CD4-positive, alpha-beta T cell treated with Interferon alpha-2 for 1 hour (primary cell): ENCODE measurements at regions not wholly inside any gene's neighbourhood (a gene's known extent, or its start where the extent isn't known, plus 50 kb on each side); places are given as distances from the start of the nearest gene placed in this dataset.
"Not testable (repeated sequence)": the region's sequence is repeated elsewhere in the genome, so short reads cannot be mapped to it uniquely, and the experiment has no call there.

ENCODE experiments used
- DNase-seq, 2 donors: peaks; one replicate each; pipeline ENCODE4 v3.0.0-alpha.2; 2020 to 2022

- not testable (repeated sequence) for DNase-seq
Measured at GRCh38 chr18:73671480-73671879, 476.2 kb downstream of the FBXO15 start.

GRCh38 chr18:73670524-73670923 lies 477.1 kb downstream of the FBXO15 start:
- DNase-seq = no peak

GRCh38 chr18:73670039-73670438 lies 477.6 kb downstream of the FBXO15 start:
- DNase-seq = no peak

GRCh38 chr18:73669297-73669696 lies 478.3 kb downstream of the FBXO15 start:
- DNase-seq = no peak

- no peak for DNase-seq
Measured at GRCh38 chr18:73668051-73668450, 479.6 kb downstream of the FBXO15 start.

- no peak for DNase-seq
Measured at GRCh38 chr18:73666772-73667171, 480.9 kb downstream of the FBXO15 start.

- DNase-seq = no peak
Measured at GRCh38 chr18:73664896-73665295, 482.7 kb downstream of the FBXO15 start.

GRCh38 chr18:73663581-73663980 lies 484.1 kb downstream of the FBXO15 start:
- DNase-seq = no peak

GRCh38 chr18:73662421-73662820 lies 485.2 kb downstream of the FBXO15 start:
- DNase-seq = no peak

GRCh38 chr18:73660931-73661856 lies 486.4 kb downstream of the FBXO15 start:
- no peak for DNase-seq

GRCh38 chr18:73656691-73657090 lies 490.9 kb downstream of the FBXO15 start:
- DNase-seq = no peak

GRCh38 chr18:73653827-73654226 lies 493.8 kb downstream of the FBXO15 start:
- DNase-seq = no peak

GRCh38 chr18:73653251-73653650 lies 494.4 kb downstream of the FBXO15 start:
- DNase-seq = no peak

GRCh38 chr18:73647391-73647790 lies 500.2 kb downstream of the FBXO15 start:
- DNase-seq = no peak

- DNase-seq = no peak
Measured at GRCh38 chr18:73646772-73647171, 500.9 kb downstream of the FBXO15 start.

- no peak for DNase-seq
Measured at GRCh38 chr18:73646196-73646595, 501.4 kb downstream of the FBXO15 start.

GRCh38 chr18:73645160-73645715 lies 502.4 kb downstream of the FBXO15 start:
- no peak for DNase-seq

- no peak for DNase-seq
Measured at GRCh38 chr18:73639788-73640187, 507.8 kb downstream of the FBXO15 start.

GRCh38 chr18:73638709-73639108 lies 508.9 kb downstream of the FBXO15 start:
- DNase-seq = no peak

- no peak for DNase-seq
Measured at GRCh38 chr18:73636355-73636754, 511.3 kb downstream of the FBXO15 start.

- DNase-seq = no peak
Measured at GRCh38 chr18:73626859-73627258, 520.8 kb downstream of the FBXO15 start.

GRCh38 chr18:73626221-73626620 lies 521.4 kb downstream of the FBXO15 start:
- DNase-seq = no peak

- DNase-seq = no peak
Measured at GRCh38 chr18:73621091-73621490, 526.5 kb downstream of the FBXO15 start.

GRCh38 chr18:73617981-73618380 lies 529.7 kb downstream of the FBXO15 start:
- DNase-seq = no peak
